ENCODE measurements at regions not wholly inside any gene's neighbourhood (a gene's known extent, or its start where the extent isn't known, plus 50 kb on each side); places are given as distances from the start of the nearest gene placed in this dataset.

GRCh38 chr22:48248901-48249455, 1486.5 kb downstream of the TBC1D22A start:
- DNase-seq = no peak

- DNase-seq = no peak
Measured at GRCh38 chr22:48247829-48248228, 1485.4 kb downstream of the TBC1D22A start.

GRCh38 chr22:48245196-48245485, 1482.7 kb downstream of the TBC1D22A start:
- no peak for DNase-seq

- DNase-seq = no peak
Measured at GRCh38 chr22:48244388-48245195, 1482.1 kb downstream of the TBC1D22A start.

- no peak for DNase-seq
Measured at GRCh38 chr22:48242461-48242864, 1480.0 kb downstream of the TBC1D22A start.

GRCh38 chr22:48241658-48242057, 1479.2 kb downstream of the TBC1D22A start:
- no peak for DNase-seq

GRCh38 chr22:48240935-48241230, 1478.4 kb downstream of the TBC1D22A start:
- DNase-seq = no peak

- DNase-seq = no peak
Measured at GRCh38 chr22:48240148-48240934, 1477.9 kb downstream of the TBC1D22A start.

GRCh38 chr22:48239461-48240147, 1477.2 kb downstream of the TBC1D22A start:
- no peak for DNase-seq

GRCh38 chr22:48238966-48239365, 1476.5 kb downstream of the TBC1D22A start:
- DNase-seq = no peak

GRCh38 chr22:48238284-48238915, 1476.0 kb downstream of the TBC1D22A start:
- DNase-seq = no peak

GRCh38 chr22:48237466-48238283, 1475.2 kb downstream of the TBC1D22A start:
- DNase-seq = no peak

GRCh38 chr22:48236261-48236660, 1473.8 kb downstream of the TBC1D22A start:
- DNase-seq = no peak

GRCh38 chr22:48235744-48236143, 1473.3 kb downstream of the TBC1D22A start:
- no peak for DNase-seq

GRCh38 chr22:48234011-48234410, 1471.6 kb downstream of the TBC1D22A start:
- no peak for DNase-seq

GRCh38 chr22:48233586-48233985, 1471.1 kb downstream of the TBC1D22A start:
- DNase-seq = no peak

GRCh38 chr22:48228468-48228867, 1466.0 kb downstream of the TBC1D22A start:
- DNase-seq = no peak

GRCh38 chr22:48227341-48228018, 1465.0 kb downstream of the TBC1D22A start:
- no peak for DNase-seq

GRCh38 chr22:48226026-48227013, 1463.9 kb downstream of the TBC1D22A start:
- no peak for DNase-seq

GRCh38 chr22:48224332-48224731, 1461.9 kb downstream of the TBC1D22A start:
- no peak for DNase-seq

Data from stimulated activated CD4-positive, alpha-beta T cell treated with anti-CD3 and anti-CD28 coated beads, Interleukin-4, amount 100 ng/mL, for 24 hours (primary cell).